Neural cell (in vitro differentiated cells): ENCODE measurements at regions not wholly inside any gene's neighbourhood (a gene's known extent, or its start where the extent isn't known, plus 50 kb on each side); places are given as distances from the start of the nearest gene placed in this dataset.

Source experiments
- EZH2 ChIP-seq: fragments of 200-600, 300-800 bp; shearing (Covaris generic), sonication (generic); IDR thresholded peaks from 2 replicates; pipeline ENCODE4 v1.6.1; 2014; ENCODE audit warnings: antibody characterized with exemption, low read length, borderline replicate concordance, mild to moderate bottlenecking; ENCODE audit not compliant: insufficient read depth, poor library complexity, severe bottlenecking
- POLR2AphosphoS5 ChIP-seq: IDR thresholded peaks from 2 replicates; pipeline ENCODE4 v1.6.1; 2012

DNA sequence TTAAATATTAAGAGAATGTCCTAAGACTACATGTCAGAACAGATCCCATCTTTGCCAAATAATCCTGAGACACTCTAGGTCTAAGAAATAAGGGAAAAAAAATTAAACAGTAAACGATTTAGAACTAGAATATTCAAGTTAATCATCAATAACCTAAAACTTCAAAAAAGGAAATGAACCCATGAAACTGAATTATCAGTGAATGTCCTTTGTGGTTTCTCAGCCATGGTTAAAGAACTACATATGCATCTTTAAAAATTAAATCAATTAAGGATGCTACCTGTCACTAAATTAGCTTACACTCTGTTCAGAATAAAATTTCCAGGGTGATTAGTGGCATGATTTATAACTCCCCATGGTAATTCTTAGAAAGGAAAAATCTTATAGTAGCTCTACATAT, 850.0 kb upstream of the C9orf72 start:
- TF ChIP-seq EZH2 (no peak), POLR2AphosphoS5 (no peak)
